ENCODE measurements at regions not wholly inside any gene's neighbourhood (a gene's known extent, or its start where the extent isn't known, plus 50 kb on each side); places are given as distances from the start of the nearest gene placed in this dataset.

DNA sequence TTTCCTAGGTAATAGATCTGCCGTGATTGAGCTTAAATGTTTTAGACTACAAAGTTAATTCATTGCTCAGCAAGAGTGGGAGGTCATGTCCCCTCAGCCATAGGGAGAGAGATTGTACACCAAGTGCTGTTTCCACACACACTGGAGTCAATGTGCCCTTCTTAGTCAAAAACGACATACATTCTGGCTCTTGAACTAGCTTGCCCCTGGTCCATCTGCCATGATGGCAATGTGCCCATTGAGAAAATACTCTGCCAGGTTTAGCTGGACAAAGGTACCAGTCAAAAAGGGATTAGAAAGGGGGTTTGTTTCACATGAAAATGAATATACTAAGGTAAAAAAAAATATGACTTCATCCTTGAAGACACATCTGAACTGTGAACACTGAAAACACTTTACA lies 377.1 kb upstream of the ADGRL3 start:
- TF ChIP-seq, protein P1, sequence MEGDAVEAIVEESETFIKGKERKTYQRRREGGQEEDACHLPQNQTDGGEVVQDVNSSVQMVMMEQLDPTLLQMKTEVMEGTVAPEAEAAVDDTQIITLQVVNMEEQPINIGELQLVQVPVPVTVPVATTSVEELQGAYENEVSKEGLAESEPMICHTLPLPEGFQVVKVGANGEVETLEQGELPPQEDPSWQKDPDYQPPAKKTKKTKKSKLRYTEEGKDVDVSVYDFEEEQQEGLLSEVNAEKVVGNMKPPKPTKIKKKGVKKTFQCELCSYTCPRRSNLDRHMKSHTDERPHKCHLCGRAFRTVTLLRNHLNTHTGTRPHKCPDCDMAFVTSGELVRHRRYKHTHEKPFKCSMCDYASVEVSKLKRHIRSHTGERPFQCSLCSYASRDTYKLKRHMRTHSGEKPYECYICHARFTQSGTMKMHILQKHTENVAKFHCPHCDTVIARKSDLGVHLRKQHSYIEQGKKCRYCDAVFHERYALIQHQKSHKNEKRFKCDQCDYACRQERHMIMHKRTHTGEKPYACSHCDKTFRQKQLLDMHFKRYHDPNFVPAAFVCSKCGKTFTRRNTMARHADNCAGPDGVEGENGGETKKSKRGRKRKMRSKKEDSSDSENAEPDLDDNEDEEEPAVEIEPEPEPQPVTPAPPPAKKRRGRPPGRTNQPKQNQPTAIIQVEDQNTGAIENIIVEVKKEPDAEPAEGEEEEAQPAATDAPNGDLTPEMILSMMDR (IDR thresholded peaks at IDR 0.05), result no peak
- TF ChIP-seq POLR2A (IDR thresholded peaks at IDR 0.05) (no peak), POLR2AphosphoS5 (IDR thresholded peaks at IDR 0.05) (no peak), EP300 (IDR thresholded peaks at IDR 0.05) (no peak)
